Upper lobe of left lung (tissue), 6 donors: ENCODE measurements at regions not wholly inside any gene's neighbourhood (a gene's known extent, or its start where the extent isn't known, plus 50 kb on each side); places are given as distances from the start of the nearest gene placed in this dataset.

Source experiments
- ATAC-seq, 2 donors: fragments of 200-7000 bp; cut with Tn5 transposase; one replicate each; pipeline ENCODE4 v1.9.1; 2022; ENCODE audit warnings: mild to moderate bottlenecking in 2 of 2, moderate library complexity in 2 of 2; ENCODE audit not compliant: low FRiP score in 2 of 2
- DNase-seq, 2 donors: peaks; one replicate each; pipeline ENCODE4 v3.0.0-alpha.2; 2019 to 2020
- H3K27ac ChIP-seq, 4 donors: fragments of 200-600 bp; sonication (generic); one replicate each; pipeline ENCODE4 v1.5.1; 2016 to 2019
- H3K27me3 ChIP-seq, 4 donors: fragments of 200-600 bp; sonication (generic); one replicate each; pipeline ENCODE4 v1.5.1; 2017 to 2019
- H3K36me3 ChIP-seq, 4 donors: fragments of 200-600 bp; sonication (generic); one replicate each; pipeline ENCODE4 v1.5.1; 2016 to 2019
- H3K4me1 ChIP-seq, 4 donors: fragments of 200-600 bp; sonication (generic); one replicate each; pipeline ENCODE4 v1.5.1; 2018 to 2019
- H3K4me3 ChIP-seq, 4 donors: fragments of 200-600 bp; sonication (generic); one replicate each; pipeline ENCODE4 v1.5.1; 2017 to 2019; ENCODE audit warnings: mild to moderate bottlenecking in 2 of 4, moderate library complexity in 1 of 4
- H3K9me3 ChIP-seq, 4 donors: fragments of 200-600 bp; sonication (generic); one replicate each; pipeline ENCODE4 v1.5.1; 2018 to 2019
- EP300 ChIP-seq, 4 donors: sonication (generic); formaldehyde crosslinking; IDR thresholded peaks; one replicate each; pipeline ENCODE4 v1.5.1; 2017; ENCODE audit warnings: antibody characterized with exemption in 4 of 4, control low read depth in 2 of 4
- POLR2A ChIP-seq, 4 donors: fragments of 450-650 bp; IDR thresholded peaks; one replicate each; pipeline ENCODE4 v1.5.1; 2016 to 2017; ENCODE audit warnings: antibody characterized with exemption in 4 of 4, mild to moderate bottlenecking in 2 of 4
- POLR2AphosphoS5 ChIP-seq, 2 donors: sonication (generic); formaldehyde crosslinking; IDR thresholded peaks; one replicate each; pipeline ENCODE4 v1.5.1; 2017; ENCODE audit warnings: antibody characterized with exemption in 2 of 2
- WGBS, 2 donors: methylation state at CpG; one replicate each; pipeline ENCODE4 v1.1.5; 2017 to 2018; 5-methylcytosine and 5-hydroxymethylcytosine counted together
- TF ChIP-seq, protein P1 (sequence below), 6 experiments: fragments of 450-650 bp in 4 of 6; fragments of 200-600 bp in 2 of 6; sonication (generic) in 2 of 6; IDR thresholded peaks; one replicate each; pipeline ENCODE4 v1.5.1; 2016 to 2019; ENCODE audit warnings: antibody characterized with exemption in 6 of 6
- donor health status: DM: no; HTN: no; CAD: no; lungs with moderate emphysema.
- donor health status: DM: no; HTN: yes; CAD: no; lungs with severe emphysema.

DNA sequence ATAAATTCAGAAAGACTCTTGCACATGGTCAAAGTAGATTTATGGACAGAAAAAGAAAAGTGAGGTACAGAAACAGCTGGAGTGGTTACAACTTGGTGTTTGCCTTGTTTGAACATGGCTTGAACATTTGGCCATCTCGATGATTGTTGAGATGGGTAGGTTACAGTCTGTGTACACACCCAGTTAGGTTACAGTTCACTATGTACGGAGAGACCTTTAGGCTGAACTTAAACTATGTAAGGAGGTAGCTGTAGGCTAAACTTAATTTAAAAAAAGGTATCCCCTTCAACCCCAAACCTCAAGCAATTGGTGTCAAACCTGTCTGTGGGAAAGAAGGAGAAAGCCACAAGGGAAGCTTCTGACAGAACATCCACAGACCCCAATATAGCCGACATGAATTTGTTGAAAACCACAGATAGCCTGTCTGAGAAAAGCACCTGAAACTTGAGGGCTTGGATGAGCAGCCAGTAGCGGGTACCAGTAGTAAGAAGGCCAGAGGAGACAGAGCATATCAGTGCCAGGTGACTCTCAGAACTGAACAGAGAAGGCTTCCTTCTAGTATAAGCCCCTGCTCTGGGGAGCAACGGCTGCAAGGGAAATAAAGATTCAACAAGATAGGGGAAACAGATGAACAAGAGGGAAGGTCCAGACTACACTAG lies 247.9 kb upstream of the GALNTL6 start:
- Histone ChIP-seq H3K9me3 (no peaks in the 10 kb centered on the region), H3K27ac (no peak overlapping the region), H3K4me3 (no peak overlapping the region), H3K36me3 (no peaks in the 10 kb centered on the region), H3K27me3 (no peaks in the 10 kb centered on the region), H3K4me1 (no peaks in the 10 kb centered on the region)
- TF ChIP-seq POLR2AphosphoS5 (IDR thresholded peaks at IDR 0.05) = no peak
- TF ChIP-seq EP300 (IDR thresholded peaks at IDR 0.05) = no peak
- WGBS, 2 donors = 70 to 73% methylated on average over 5 of the region's 5 CpGs
- ATAC-seq = no peak
- no peak for DNase-seq

DNA sequence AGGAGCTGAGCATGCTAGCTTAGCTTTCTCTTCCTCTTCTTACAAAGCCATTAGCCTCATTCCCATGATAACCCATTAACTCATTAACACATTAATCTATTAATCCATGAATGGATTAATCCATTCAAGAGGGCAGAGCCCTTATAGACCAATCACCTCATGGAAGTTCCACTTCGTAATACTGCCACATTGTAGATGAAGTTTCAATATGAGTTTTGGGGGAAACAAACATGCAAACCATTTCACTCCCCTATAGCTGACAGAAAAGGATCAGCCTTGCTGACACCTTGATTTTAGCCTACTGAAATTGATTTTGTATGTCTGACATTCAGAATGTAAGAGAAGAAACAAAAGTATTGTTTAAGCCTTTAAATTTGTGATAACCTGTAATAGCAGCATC lies 251.8 kb upstream of the GALNTL6 start:
- no peak for TF ChIP-seq EP300 (IDR thresholded peaks at IDR 0.05)
- TF ChIP-seq POLR2A (IDR thresholded peaks at IDR 0.05) = no peak
- TF ChIP-seq POLR2AphosphoS5 (IDR thresholded peaks at IDR 0.05) = no peak
- TF ChIP-seq, protein P1, sequence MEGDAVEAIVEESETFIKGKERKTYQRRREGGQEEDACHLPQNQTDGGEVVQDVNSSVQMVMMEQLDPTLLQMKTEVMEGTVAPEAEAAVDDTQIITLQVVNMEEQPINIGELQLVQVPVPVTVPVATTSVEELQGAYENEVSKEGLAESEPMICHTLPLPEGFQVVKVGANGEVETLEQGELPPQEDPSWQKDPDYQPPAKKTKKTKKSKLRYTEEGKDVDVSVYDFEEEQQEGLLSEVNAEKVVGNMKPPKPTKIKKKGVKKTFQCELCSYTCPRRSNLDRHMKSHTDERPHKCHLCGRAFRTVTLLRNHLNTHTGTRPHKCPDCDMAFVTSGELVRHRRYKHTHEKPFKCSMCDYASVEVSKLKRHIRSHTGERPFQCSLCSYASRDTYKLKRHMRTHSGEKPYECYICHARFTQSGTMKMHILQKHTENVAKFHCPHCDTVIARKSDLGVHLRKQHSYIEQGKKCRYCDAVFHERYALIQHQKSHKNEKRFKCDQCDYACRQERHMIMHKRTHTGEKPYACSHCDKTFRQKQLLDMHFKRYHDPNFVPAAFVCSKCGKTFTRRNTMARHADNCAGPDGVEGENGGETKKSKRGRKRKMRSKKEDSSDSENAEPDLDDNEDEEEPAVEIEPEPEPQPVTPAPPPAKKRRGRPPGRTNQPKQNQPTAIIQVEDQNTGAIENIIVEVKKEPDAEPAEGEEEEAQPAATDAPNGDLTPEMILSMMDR (IDR thresholded peaks at IDR 0.05) = no peak
- no peak for DNase-seq
- no peak for ATAC-seq
- no peaks in the 10 kb centered on the region for H3K27me3 ChIP-seq
- no peaks in the 10 kb centered on the region for H3K4me1 ChIP-seq
- H3K36me3 ChIP-seq = no peaks in the 10 kb centered on the region
- no peak overlapping the region for H3K4me3 ChIP-seq
- no peaks in the 10 kb centered on the region for H3K9me3 ChIP-seq
- 83 to 93% methylated on average over 1 of the region's 1 CpG for WGBS, 2 donors
- no peak overlapping the region for H3K27ac ChIP-seq

- Histone ChIP-seq H3K9me3 (no peaks in the 10 kb centered on the region), H3K4me1 (no peaks in the 10 kb centered on the region), H3K36me3 (no peaks in the 10 kb centered on the region), H3K4me3 (no peak overlapping the region), H3K27me3 (no peaks in the 10 kb centered on the region), H3K27ac (no peak overlapping the region)
- DNase-seq = no peak
- TF ChIP-seq POLR2AphosphoS5 (IDR thresholded peaks at IDR 0.05) (no peak), POLR2A (IDR thresholded peaks at IDR 0.05) (no peak), EP300 (IDR thresholded peaks at IDR 0.05) (no peak)
- TF ChIP-seq, protein P1 (IDR thresholded peaks at IDR 0.05) = no peak
- 87 to 89% methylated on average over 5 of the region's 5 CpGs for WGBS, 2 donors
- no peak for ATAC-seq
Measured at GRCh38 chr4:171553961-171554360, 259.2 kb upstream of the GALNTL6 start.

- no peaks in the 10 kb centered on the region for H3K36me3 ChIP-seq
- H3K4me3 ChIP-seq = no peak overlapping the region
- no peak overlapping the region for H3K27ac ChIP-seq
- no peaks in the 10 kb centered on the region for H3K4me1 ChIP-seq
- no peak for TF ChIP-seq POLR2A (IDR thresholded peaks at IDR 0.05)
- TF ChIP-seq EP300 (IDR thresholded peaks at IDR 0.05) = no peak
- TF ChIP-seq, protein P1 (IDR thresholded peaks at IDR 0.05) = no peak
- TF ChIP-seq POLR2AphosphoS5 (IDR thresholded peaks at IDR 0.05) = no peak
- no peaks in the 10 kb centered on the region for H3K27me3 ChIP-seq
- no peak for ATAC-seq
- 66 to 82% methylated on average over 2 of the region's 2 CpGs for WGBS, 2 donors
- DNase-seq = no peak
- no peaks in the 10 kb centered on the region for H3K9me3 ChIP-seq
Measured at GRCh38 chr4:171542640-171543039, 270.6 kb upstream of the GALNTL6 start.

GRCh38 chr4:171538601-171539100 lies 274.6 kb upstream of the GALNTL6 start:
- Histone ChIP-seq H3K27me3 (no peaks in the 10 kb centered on the region), H3K27ac (no peak overlapping the region), H3K4me1 (no peaks in the 10 kb centered on the region), H3K4me3 (no peak overlapping the region), H3K36me3 (no peaks in the 10 kb centered on the region), H3K9me3 (no peaks in the 10 kb centered on the region)
- DNase-seq (no peak), ATAC-seq (no peak)
- no peak for TF ChIP-seq POLR2AphosphoS5 (IDR thresholded peaks at IDR 0.05)
- no peak for TF ChIP-seq EP300 (IDR thresholded peaks at IDR 0.05)
- TF ChIP-seq, protein P1 (IDR thresholded peaks at IDR 0.05) = no peak
- no peak for TF ChIP-seq POLR2A (IDR thresholded peaks at IDR 0.05)
- 19 to 24% methylated on average over 1 of the region's 1 CpG for WGBS, 2 donors
